AML-193 (cell line): ENCODE measurements at regions not wholly inside any gene's neighbourhood (a gene's known extent, or its start where the extent isn't known, plus 50 kb on each side); places are given as distances from the start of the nearest gene placed in this dataset.

Experiments used
- DNase-seq, 2 experiments: peaks; one replicate each; lab custom pipeline; 2025; lab: John Stamatoyannopoulos, UW

DNA sequence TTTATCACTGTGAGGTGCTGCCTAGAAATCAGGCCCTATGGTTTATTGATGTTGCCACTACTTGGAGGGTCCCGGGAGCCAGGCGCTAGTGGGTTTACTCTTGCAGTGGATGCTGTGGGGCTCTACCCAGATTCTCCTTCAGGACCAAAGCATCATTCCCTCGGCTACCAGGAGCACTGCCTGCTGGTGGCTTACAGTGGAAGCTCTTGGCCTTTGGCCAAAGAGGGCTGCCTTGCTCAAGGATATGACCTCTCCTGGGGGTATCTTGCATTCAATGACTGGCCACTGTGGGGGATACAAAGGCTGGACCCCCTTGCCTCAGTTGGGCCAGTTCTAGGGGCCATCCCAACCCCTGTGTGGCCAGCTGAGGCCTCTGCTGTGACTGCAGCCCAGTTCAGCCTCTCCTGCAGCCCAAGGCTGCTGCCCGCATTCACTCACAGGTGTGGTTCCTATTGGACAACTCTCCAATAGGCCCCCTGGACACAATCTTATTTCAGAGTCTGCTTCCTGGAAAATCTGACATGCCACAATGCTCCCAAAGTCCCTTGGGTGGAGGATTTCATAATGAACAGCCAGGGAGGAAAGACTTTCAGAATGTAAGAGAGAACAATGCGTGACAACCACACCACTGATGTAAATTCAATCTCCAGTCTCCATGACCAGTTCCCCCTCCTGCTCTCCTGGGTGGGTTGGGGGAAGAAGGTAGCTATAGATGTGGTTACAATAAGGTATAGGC is 196.3 kb downstream of the SNX10 start:
- no peak for DNase-seq

DNA sequence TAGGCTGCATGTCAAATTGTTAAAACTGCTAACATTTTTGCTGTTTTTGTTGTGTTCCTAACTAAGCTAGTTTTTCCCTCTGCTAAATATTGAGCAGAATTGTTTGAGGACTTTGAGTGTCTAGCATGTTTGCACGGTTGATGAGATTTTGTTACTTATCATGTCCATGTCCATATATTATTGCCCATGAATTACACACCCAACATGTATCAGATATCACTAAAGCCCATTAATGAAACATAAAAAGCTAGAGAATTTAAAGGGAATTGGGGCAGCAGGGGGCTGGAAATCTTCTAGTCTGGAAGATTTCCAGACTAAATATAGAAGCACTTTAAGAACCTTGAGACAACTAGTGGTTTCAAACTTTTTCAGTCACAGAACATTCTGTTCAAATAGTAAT is 197.7 kb downstream of the SNX10 start:
- no peak for DNase-seq

DNA sequence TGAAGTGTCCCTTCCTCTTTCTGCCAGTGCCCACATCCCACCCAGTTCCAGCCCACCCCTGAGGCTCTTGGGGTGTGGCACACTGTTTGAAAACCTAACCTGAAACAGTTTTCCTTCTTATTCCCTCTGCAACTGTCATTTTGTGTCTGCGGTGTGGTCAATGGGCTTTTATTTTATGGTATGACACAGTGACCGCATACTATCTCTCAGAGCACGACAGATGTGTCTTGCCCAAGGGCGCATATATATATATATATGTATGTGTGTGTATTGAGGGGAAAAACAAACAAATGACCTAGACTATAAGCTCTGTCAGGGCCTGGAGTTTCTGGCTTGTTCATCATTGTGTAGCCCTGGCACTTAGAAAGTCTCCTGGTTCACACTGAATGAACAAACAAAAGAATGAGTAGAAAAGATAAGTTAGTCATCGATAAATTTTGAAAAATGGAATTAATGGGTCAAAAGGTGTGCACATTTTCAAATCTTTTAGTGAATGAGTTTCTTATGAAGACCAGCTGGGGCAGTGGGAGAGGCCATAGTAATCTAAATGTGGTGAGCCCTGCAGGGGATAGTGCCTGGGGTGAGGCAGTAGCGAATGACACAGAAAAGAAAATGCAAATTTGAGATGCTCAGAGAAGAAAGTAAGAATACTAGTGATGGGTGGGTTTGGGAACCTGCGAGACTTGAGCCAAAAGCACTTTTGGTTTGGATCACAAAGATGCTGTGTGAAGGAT is 198.4 kb downstream of the SNX10 start:
- no peak for DNase-seq

DNA sequence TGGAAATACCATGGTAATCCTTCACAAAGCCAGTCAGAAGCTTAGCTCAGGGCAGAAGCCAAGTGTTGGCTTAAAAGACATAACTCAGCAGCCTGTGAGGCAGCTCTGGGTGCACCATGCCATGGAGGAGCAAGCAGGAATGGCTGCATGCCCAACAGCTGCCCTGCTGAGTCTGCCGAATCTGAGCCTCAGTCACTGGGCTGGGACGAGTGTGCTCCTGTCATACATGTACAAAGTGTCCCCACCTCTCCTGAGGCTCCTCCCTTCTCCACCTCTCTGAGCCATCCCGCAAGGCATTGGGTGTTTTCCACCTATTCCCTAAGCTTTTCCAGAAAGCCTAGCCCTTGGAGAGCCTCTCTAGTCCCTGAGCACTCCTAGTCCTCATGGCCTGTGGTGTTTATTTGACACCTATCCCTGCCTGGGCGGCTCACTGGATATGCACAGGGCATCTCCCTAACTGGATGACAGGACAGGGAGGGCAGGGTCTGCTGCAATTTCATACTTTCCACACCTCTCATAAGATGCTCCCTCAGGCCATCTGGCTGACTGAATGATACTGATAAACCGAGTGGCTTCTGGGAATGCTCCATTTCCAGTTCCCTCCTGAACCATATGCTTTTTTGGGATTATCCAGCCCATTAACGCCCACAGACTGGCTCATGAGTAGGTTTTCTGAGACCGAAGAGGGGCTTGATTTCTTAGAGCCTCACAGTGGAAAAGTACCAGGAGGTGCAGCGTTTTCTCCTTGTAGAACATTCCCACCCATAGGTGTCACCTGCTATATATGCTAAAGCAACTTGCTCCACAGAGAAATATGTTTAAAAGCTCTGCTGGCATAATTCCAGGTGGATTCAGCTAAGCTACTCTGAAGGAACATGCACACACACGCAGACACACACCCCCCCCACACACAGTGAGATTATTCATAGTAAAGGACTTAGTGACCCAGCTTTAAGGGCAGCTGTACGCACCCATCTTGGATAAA is 199.3 kb downstream of the SNX10 start:
- no peak for DNase-seq

DNA sequence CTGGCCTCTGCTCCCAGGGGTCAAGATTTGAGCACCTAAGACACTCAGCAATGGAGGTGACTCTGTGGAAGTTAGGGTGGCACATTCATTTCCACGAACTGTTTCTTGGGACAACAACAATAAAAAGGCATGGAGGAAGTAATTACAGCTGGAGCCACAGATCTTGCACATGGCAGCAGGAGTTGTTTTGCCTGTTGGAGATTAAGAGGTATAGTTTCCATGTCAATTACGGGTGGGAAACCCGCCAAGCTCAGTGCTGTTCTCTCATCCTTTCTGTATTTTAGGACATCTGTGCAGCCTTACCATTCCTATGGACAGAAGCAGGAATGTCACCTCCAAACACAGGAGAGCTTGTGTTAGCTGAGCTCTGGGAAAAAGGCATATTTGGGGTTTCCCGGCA is 201.2 kb downstream of the SNX10 start:
- no peak for DNase-seq

DNA sequence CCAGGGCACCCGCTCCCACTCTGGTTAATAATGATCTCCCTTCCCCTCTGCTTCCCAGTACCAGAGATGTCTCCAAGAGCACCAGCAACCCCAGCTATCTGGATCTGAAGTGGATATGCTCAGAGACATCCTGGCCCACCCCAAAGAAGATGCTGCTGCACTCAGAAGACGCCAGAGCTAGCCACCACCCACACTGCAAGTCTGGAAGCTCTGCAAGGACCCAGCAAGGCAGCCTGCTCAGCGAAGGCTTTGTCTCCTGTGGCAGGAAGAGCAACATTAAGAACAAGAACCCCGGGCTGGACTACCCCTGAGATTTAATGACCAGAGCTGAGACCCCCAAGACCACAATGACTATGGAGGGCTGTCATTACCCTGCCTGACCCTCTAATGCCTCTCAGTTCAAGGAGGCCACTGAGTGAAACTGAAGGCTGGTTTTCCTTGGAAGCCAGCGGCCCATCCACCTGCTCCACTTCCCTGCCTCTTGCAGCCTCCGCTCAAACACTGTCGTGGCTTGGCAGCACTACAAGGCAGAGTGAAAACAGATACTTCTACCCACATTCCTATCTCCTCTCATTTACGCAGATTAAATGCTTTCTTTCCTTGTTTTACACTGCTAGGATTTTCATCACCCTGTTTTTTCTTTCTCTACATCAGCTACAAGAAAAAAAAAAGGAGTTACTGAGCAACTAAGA is 202.2 kb downstream of the SNX10 start:
- DNase-seq, result no peak

DNA sequence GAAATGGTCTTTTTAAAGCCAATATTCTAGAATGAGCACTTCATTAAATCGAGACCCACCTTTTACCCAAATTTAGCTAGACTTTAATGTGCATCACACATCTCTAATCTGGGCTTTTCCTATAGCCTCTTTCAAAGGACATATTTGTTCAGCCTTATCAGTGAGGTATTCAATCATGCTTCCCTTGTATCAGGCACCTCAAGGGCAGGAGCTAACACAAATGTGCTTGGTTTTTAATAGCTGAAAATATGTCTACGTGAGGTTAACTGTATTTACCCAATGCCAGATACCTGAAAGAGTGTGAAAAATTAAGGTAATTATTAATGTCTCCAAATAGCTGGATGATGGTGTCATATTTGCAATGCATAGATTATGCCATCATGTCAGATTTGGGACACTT is 203.9 kb downstream of the SNX10 start:
- no peak for DNase-seq

DNA sequence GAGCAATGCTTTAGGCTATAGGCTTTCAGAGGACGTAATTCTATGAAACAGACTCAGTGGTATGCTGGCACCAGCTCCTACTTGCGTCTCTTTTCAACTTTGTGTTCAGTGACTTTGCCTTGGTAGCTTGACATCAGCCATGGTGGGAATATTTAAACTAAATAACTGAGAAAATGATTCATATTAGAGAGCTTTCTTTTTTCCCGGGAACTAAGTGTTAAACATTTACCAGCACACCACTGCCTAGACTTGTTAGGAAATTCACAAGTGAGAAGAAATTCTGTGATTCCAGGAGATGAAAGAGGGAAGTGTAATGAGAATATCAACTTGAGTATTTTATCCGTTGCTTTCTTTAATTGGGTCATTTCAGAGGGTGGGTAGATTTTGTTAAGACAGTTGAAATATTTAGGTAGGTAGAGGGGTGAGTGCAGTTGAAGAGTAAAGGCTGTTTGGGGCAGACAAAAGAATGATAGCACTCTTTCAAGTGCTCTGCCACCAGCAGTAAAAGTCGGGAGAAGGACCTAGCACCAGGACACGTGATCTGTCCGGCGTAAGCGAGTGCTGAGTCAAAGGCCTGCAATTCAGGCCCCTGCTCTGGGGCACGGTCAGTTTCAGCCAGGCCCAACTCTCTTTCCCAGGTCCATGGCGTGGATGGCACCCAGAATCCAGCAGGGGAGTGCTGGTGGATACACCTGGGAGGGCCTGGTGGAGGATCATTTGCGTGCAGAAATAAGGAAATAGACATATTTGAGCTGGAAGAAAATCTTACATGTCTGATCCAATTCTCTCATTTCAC is 206.3 kb downstream of the SNX10 start:
- DNase-seq, result no peak

DNA sequence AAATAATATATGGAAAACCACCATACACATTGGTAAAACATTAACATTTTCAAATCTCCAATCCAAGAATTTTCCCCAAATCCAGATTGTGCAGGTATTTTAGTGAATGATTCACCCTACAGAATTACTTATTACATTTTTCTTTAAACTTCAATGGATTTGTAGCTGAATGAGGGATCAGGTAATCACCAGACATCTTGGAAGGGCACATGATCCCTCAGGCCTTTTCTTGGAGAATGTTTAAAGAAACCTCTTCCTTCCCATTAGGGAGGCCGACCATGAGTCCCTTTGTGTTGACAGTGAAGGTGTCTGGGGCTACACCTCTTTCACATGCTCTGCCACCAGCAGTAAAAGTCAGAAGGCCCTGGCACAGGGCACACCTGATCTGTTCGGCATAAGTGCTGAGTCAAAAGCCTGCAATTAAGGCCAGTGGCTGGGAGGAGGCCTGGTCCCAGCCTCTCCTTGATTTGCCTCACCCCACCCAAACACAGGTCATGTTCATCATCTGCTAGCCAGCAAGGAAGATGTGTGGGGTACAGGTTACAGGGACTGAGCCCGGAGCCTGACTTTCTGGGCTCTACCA is 207.7 kb downstream of the SNX10 start:
- DNase-seq, result no peak

DNA sequence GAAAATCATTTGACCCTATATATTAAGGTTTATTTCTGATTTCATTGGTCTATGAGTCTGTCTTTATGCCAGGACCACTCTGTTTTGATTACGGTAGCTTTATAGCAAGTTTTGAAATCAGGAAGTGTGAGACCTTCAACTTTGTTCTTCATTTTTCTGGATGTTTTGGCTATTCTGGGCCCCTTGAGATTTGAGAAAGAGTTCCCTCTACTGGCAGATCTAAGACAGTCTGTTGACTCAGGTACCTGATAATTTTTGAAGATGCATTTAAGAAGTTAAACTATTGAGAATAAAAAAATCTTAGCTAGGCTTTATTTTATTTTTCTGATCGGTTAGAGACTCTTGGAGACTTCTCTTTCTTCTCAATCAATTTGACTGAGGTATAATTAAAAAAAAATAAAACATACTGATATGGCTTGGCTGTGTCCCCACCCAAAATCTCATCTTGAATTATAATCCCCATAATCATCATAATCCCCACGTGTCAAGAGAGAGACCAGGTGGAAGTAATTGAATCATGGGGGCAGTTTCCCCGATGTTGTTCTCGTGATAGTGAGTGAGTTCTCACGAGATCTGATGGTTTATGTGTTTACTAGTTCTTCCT is 209.2 kb downstream of the SNX10 start:
- DNase-seq, result peak; percentile 78 to 79

DNA sequence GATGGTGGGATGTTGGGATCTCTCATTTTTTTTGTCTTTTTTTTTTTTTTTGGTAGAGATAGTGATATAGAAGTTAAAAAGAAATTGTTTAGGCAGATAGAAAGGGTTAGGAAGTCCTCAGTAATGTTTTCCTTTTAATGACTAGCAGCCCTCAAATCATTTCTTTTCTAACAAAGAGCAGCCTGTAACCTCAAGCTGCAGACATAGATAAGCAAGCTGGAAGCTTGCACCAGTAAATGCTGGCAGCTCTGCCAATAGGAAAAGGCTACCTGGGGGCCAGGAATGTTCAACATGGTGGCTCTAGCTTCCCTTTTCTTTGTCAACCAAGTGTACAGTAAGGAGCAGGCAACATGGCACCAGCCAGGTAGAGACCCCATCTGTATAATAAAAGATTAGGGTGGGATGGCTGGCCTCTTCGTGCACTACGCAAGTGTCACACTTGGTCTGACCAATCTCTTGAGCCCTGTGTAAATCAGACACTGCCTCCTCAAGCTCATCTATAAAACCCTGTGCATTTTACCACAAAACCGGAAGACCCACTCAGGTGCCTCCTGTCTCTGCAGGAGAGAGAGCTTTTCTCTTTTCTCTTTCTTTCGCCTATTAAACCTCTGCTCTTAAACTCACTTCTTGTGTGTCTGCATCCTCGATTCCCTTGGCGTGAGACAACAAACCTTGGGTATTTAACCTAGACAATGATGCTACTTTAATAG is 212.9 kb downstream of the SNX10 start:
- DNase-seq, result no peak

DNA sequence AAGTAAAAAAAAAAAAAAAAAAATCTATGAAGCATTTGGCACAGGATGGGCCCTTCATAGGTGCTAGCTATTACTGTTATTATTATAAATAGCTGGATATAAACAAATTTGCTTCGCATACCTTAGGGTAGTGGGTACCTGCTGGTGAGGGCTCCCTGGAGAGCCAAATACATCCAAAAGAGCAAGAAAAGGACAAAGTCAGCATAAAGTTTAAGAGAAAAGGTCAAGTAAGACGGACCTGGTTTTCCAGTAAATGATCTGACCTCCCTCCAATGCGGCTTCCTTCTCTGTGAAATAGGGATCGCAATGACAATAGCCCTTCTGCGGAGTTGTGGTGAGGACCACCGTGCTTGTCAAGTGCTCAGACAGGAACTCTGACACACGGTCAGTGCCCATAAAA is 214.5 kb downstream of the SNX10 start:
- no peak for DNase-seq

DNA sequence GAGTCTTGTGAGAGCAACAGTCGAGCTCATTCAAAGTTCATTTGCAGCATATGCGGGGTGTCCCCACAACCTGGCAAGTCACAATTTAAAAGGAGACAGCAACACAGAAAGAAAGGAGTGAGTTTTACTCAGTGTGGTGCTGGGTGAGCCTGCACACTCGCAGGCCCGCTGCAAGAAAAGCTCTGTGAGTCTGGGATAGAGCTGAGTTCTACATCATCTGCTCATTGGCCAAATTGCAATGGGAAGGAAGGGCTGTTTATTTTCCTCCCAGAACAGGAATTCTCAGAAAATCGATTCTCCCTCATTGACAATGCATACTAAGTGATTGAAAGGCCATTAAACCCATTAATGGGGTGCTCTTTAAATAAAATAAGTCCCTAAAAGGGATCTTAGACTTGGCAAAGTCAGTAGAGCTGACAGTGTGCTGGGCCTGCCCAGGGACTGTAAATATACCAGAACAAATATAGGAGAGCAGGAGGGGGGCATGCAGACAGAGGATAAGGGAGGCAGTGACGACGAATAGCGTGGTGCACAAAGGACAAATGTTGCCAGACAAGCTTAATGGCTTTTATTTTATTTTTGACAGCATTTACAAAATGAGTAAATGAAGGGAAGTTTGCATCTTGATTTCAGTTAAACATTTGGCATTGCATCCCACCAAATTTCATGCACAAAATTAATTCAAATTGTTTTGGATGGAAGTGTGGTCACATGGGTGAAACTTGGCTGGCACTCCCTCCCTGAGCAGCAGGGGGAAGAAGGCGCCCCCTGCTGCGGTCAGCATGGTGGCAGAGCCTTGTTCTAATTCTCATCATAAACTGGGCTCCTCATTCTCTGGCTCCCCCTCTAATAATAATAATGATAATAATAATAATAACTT is 215.7 kb downstream of the SNX10 start:
- no peak for DNase-seq

DNA sequence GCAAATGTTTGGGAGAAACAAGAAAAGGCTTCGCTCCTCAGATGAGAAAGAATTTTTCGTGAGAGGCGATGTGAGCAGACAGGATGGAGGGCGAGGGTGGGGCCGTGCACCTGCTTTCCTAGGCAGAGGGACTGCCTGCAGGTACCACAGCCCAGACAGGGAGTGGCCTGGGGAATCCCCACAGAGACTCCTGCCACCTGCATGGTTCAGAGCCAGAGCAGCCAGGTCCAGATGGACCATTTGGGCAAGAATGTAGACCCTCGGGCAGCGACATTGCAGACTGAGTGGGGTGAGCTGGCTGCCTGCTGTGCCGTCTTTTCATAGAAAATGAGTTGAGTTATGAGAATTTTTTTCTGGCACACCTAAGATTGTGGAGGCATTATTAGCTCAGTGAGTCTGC is 216.8 kb downstream of the SNX10 start:
- no peak for DNase-seq

DNA sequence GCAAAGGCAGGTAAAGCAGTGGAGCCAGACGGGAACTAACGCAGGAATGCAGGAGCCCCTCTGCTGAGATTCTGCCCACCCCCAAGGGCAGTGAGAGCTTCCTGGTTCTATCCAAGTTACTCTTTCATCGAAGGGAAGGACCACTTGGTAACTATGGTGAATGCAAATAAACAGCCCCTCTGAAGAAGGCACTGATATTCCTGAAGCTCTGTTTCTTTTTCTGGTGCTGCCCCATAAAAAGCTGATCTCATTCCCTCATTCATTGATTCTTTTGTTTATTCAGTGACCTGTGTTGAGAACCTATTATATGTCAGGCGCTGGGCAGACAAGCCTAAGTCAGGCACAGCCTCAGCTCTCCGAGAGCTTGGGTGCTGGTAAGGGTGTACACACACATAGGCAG is 217.3 kb downstream of the SNX10 start:
- no peak for DNase-seq

DNA sequence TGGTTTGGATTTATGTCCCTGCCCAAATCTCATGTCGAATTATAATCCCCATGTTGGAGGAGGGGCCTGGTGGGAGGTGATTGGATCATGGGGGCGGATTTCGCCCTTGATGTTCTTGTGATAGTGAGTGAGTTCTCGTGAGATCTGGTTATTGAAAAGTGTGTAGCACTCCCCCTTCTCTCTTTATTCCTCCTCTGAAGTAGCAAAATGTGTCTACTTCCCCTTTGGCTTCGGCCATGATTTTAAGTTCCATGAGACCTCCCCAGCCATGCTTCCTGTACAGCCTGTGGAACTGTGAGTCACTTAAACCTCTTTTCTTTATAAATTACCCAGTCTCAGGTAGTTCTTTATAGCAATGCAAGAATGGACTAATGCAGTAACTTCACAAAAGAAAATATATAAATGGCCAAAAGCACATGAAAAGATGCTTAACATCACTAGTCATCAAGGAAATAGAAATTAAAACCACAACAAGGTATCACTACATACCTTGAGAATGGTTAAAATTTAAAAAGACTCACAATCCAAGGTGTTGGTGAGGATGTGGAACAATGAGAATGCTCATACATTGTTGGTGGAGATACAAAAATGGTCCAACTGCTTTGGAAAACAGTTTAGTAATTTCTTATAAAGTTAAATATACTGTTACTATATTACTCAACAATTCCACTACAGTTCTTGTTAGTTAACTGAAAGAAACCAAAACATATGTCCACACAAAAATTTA is 218.7 kb downstream of the SNX10 start:
- DNase-seq, result no peak

DNA sequence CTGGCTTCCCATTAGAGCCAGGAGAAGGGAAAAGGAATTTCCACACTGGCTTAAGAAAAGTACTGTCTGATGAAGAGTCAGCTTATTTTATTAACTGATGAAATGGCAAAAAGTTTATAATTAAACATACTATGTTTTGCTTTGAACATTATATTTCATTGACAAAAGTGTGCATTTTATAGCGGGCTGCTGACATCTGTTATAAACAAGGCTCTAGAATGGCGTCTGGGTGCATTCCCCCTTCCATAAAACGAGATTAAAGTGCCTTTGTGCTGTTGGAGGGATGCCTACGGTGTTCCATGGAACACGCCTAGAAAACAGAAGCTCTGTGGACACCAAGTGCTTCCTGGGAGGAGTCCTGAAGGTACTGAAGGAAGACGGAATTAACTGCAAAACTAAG is 220.2 kb downstream of the SNX10 start:
- DNase-seq, result no peak

DNA sequence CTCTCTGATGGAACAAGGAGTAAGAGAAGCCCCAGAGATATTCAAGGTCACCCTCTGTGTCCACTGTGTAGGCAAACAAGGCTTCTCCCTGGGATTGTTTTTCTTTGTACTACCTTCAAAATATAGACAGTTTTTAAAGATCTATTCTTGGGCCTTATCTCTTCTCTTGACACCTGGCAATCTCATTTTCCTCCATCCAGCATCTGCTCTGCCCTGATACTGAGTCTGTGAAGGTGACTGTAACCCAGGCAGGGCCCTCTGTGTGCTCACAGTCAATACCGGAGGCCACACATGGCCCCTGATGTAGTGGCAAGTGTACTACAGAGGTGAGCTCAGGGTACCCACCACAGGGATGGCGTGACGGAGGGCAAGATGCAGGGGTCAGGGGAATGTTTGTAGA is 221.1 kb downstream of the SNX10 start:
- DNase-seq, result no peak
